HepG2 (cell line): ENCODE measurements at regions not wholly inside any gene's neighbourhood (a gene's known extent, or its start where the extent isn't known, plus 50 kb on each side); places are given as distances from the start of the nearest gene placed in this dataset.

Experiments used
- ATAC-seq: fragments of 200-7000 bp; cut with Tn5 transposase; 3 replicates; pipeline ENCODE4 v1.9.1; 2020; ENCODE audit warnings: mild to moderate bottlenecking, moderate library complexity
- BruUV-seq: library from RNA; stranded (reverse); fragments of 400-500 nt; replicated peaks from 2 replicates; lab custom pipeline; 2021; lab: Mats Ljungman, UMichigan
- CTCF ChIA-PET: fragments of 300-600 bp; formaldehyde crosslinking; extraction: SDS; loops from one replicate; lab custom pipeline; 2021; ENCODE audit warnings: low total read pairs, inconsistent platforms, low intra/inter-chr PET ratio; lab: Yijun Ruan, JAX
- POLR2A ChIA-PET: fragments of 350-600 bp; sonication (Branson Sonifier 250); formaldehyde crosslinking; loops from one replicate; lab custom pipeline; 2020; ENCODE audit warnings: antibody characterized with exemption, inconsistent platforms; lab: Yijun Ruan, JAX
- DNase-seq: peaks from one replicate; pipeline ENCODE4 v3.0.0-alpha.2; 2015; ENCODE audit warnings: low spot score
- FAIRE-seq: peaks from 3 replicates; lab custom pipeline; 2011; peaks lifted over from hg19 to GRCh38; lab: Jason Lieb, UNC
- H2AFZ ChIP-seq: one replicate; pipeline ENCODE4 v1.6.1; 2011; ENCODE audit warnings: low read length, inconsistent platforms
- H3K27ac ChIP-seq: fragments of 300-600 bp; 3 replicates; pipeline ENCODE4 v1.8.0; 2011; ENCODE audit warnings: mixed run types, mild to moderate bottlenecking, mixed read lengths, low read length, inconsistent platforms; ENCODE audit not compliant: insufficient read depth; ENCODE audit errors: extremely low read length
- H3K27me3 ChIP-seq, 2 experiments: fragments of 200-600 bp in 1 of 2; 2 replicates in 1 of 2; 3 replicates in 1 of 2; pipeline versions ENCODE4 v1.6.0 to v1.8.0; 2011; ENCODE audit warnings: low read length in 2 of 2, mild to moderate bottlenecking in 2 of 2, moderate library complexity in 2 of 2, inconsistent platforms in 1 of 2; ENCODE audit not compliant: insufficient read depth in 2 of 2, control insufficient read depth in 1 of 2
- H3K36me3 ChIP-seq, 2 experiments: fragments of 200-600 bp in 1 of 2; replicated peaks in 1 of 2; 2 replicates in 1 of 2; 3 replicates in 1 of 2; pipeline versions ENCODE4 v1.5.1 to v1.8.0; 2011; ENCODE audit warnings: low read length in 2 of 2, inconsistent platforms in 1 of 2; ENCODE audit not compliant: insufficient read depth in 2 of 2, control insufficient read depth in 1 of 2
- H3K4me1 ChIP-seq: 2 replicates; pipeline ENCODE4 v1.5.1; 2012; ENCODE audit warnings: low read length, inconsistent platforms; ENCODE audit not compliant: insufficient read depth
- H3K4me2 ChIP-seq: 2 replicates; pipeline ENCODE4 v1.6.0; 2011; ENCODE audit warnings: low read depth, low read length, inconsistent platforms
- H3K4me3 ChIP-seq, 3 experiments: fragments of 200-600 bp in 1 of 3; sonication (generic), shearing (Covaris generic) in 1 of 3; replicated peaks in 1 of 3; 2 replicates each; pipeline ENCODE4 v1.5.1; 2011 to 2016; ENCODE audit warnings: low read length in 3 of 3, inconsistent platforms in 2 of 3, low read depth in 2 of 3, mild to moderate bottlenecking in 2 of 3, control low read depth in 1 of 3, mixed read lengths in 1 of 3; ENCODE audit not compliant: insufficient read depth in 1 of 3
- H3K79me2 ChIP-seq: one replicate; pipeline ENCODE4 v1.6.1; 2011; ENCODE audit warnings: low read length, inconsistent platforms; ENCODE audit not compliant: insufficient read depth
- H3K9ac ChIP-seq: 2 replicates; pipeline ENCODE4 v1.6.0; 2011; ENCODE audit warnings: mild to moderate bottlenecking, low read depth, low read length, inconsistent platforms; ENCODE audit not compliant: insufficient read depth
- H3K9me3 ChIP-seq: 2 replicates; pipeline ENCODE4 v1.5.1; 2012; ENCODE audit warnings: mild to moderate bottlenecking, low read length
- H4K20me1 ChIP-seq: 2 replicates; pipeline ENCODE4 v1.6.0; 2011; ENCODE audit warnings: inconsistent platforms, mild to moderate bottlenecking, low read length, moderate library complexity; ENCODE audit not compliant: insufficient read depth
- AHDC1 ChIP-seq: sonication (generic); formaldehyde crosslinking; IDR thresholded peaks from 2 replicates; pipeline ENCODE4 v1.5.1; 2020; ENCODE audit warnings: mild to moderate bottlenecking, missing genetic modification reagents, borderline replicate concordance
- FOXK2 ChIP-seq: fragments of 450-650 bp; IDR thresholded peaks from 2 replicates; pipeline ENCODE4 v1.6.1; 2016
- MXD1 ChIP-seq: sonication (generic); formaldehyde crosslinking; IDR thresholded peaks from 2 replicates; pipeline ENCODE4 v1.4.0; 2020; ENCODE audit warnings: mild to moderate bottlenecking, missing genetic modification reagents
- SKI ChIP-seq: fragments of 450-650 bp; IDR thresholded peaks from one replicate; pipeline ENCODE4 v1.6.1; 2018; ENCODE audit warnings: mild to moderate bottlenecking; ENCODE audit not compliant: partially characterized antibody
- SNAPC4 ChIP-seq: sonication (generic); formaldehyde crosslinking; IDR thresholded peaks from 2 replicates; pipeline ENCODE4 v1.4.0; 2020; ENCODE audit warnings: mild to moderate bottlenecking, missing genetic modification reagents
- SRF ChIP-seq: IDR thresholded peaks from 2 replicates; pipeline ENCODE4 v1.6.1; 2011; ENCODE audit warnings: mild to moderate bottlenecking, low read depth, low read length, moderate library complexity
- TAF15 ChIP-seq: fragments of 200-400 bp; formaldehyde crosslinking; IDR thresholded peaks from one replicate; pipeline ENCODE4 v1.6.1; 2018; ENCODE audit warnings: mild to moderate bottlenecking, low read depth, low read length; ENCODE audit not compliant: poor library complexity, severe bottlenecking
- TOE1 ChIP-seq: sonication (generic); formaldehyde crosslinking; IDR thresholded peaks from 2 replicates; pipeline ENCODE4 v1.4.0; 2020; ENCODE audit warnings: mild to moderate bottlenecking, missing genetic modification reagents
- ZNF234 ChIP-seq: sonication (generic); formaldehyde crosslinking; conservative IDR thresholded peaks from 2 replicates; pipeline ENCODE4 v1.5.1; 2020; ENCODE audit warnings: mild to moderate bottlenecking, missing genetic modification reagents
- ZNF260 ChIP-seq: sonication (generic); formaldehyde crosslinking; IDR thresholded peaks from 2 replicates; pipeline ENCODE4 v1.4.0; 2020; ENCODE audit warnings: missing genetic modification reagents, low read depth, mild to moderate bottlenecking, borderline replicate concordance
- ZNF558 ChIP-seq: sonication (generic); formaldehyde crosslinking; IDR thresholded peaks from 2 replicates; pipeline ENCODE4 v1.9.0; 2022; ENCODE audit warnings: mild to moderate bottlenecking, missing genetic modification reagents, borderline replicate concordance
- ZNF768 ChIP-seq: sonication (generic); formaldehyde crosslinking; IDR thresholded peaks from 2 replicates; pipeline ENCODE4 v1.4.0; 2020; ENCODE audit warnings: missing genetic modification reagents
- WGBS: methylation state at CpG from one replicate; pipeline ENCODE4 v1.1.6; 2017; ENCODE audit warnings: low lambda C conversion rate; 5-methylcytosine and 5-hydroxymethylcytosine counted together
- in situ Hi-C: cut with HindIII; loops from 2 replicates; pipeline ENCODE4 v1.10.0; 2017; ENCODE audit warnings: low pct_unique_long_range_greater_than_20kb; ENCODE audit not compliant: extremely low pct_ligation_motif_present
- intact Hi-C: fragments of 100-400 bp; cut with micrococcal nuclease; formaldehyde crosslinking; loops from one replicate; pipeline ENCODE4 v1.10.0; 2022; ENCODE audit not compliant: unreplicated experiment

GRCh38 chr15:100761290-100761935 is 118.2 kb upstream of the ALDH1A3 start:
- no peak overlapping the region for H3K9ac ChIP-seq
- H3K36me3 ChIP-seq, result no peaks in the 10 kb centered on the region
- DNase-seq (no peak), ATAC-seq (no peak), FAIRE-seq (no peak)
- no peak overlapping the region for H2AFZ ChIP-seq
- no peak overlapping the region for H3K4me2 ChIP-seq
- no peak overlapping the region for H3K27ac ChIP-seq
- no peaks in the 10 kb centered on the region for H3K9me3 ChIP-seq
- 0 out of 2 replicates have a peak, but pooled peaks cover 3% of the 10 kb centered on the region for H4K20me1 ChIP-seq
- H3K79me2 ChIP-seq, result no peaks in the 10 kb centered on the region
- intact Hi-C loops, result no loop called here
- ChIA-PET POLR2A (no interaction called here), CTCF (no interaction called here)
- H3K27me3 ChIP-seq, result peaks cover 1 to 33% of the 10 kb centered on the region in 2 experiments; a peak in 4 of 5 replicates
- no TSS peak for BruUV-seq
- peaks cover 13% of the 10 kb centered on the region; the same call in 1 of the 2 replicates for H3K4me1 ChIP-seq
- no peak overlapping the region for H3K4me3 ChIP-seq
- 42% methylated on average over 6 of the region's 13 CpGs for WGBS
- in situ Hi-C loops, result no loop called here
- TF ChIP-seq AHDC1, result no peak
- TF ChIP-seq ZNF768 (CRISPR knock-in tag), result no peak
- no peak for TF ChIP-seq MXD1 (CRISPR knock-in tag)
- TF ChIP-seq ZNF234 (CRISPR knock-in tag), result no peak
- TF ChIP-seq FOXK2, result no peak
- TF ChIP-seq ZNF558 (CRISPR knock-in tag), result no peak
- TF ChIP-seq TOE1 (CRISPR knock-in tag), result no peak
- TF ChIP-seq ZNF260 (CRISPR knock-in tag), result no peak
- TF ChIP-seq SKI, result no peak
- TF ChIP-seq SNAPC4 (CRISPR knock-in tag), result no peak
- no peak for TF ChIP-seq TAF15
- TF ChIP-seq SRF, result no peak
